Panc1 (cell line): ENCODE measurements at regions not wholly inside any gene's neighbourhood (a gene's known extent, or its start where the extent isn't known, plus 50 kb on each side); places are given as distances from the start of the nearest gene placed in this dataset.

Experiments used
- ATAC-seq: fragments of 200-7000 bp; cut with Tn5 transposase; 2 replicates; pipeline ENCODE4 v1.9.1; 2020; ENCODE audit warnings: mild to moderate bottlenecking, moderate library complexity
- BruUV-seq: library from RNA; stranded (reverse); fragments of 400-500 nt; replicated peaks from 2 replicates; lab custom pipeline; 2021; lab: Mats Ljungman, UMichigan
- CTCF ChIA-PET: fragments of 300-600 bp; sonication (Branson Sonifier 250); formaldehyde crosslinking; loops from one replicate; lab custom pipeline; 2022; ENCODE audit warnings: antibody characterized with exemption; lab: Charles Lee
- POLR2A ChIA-PET: fragments of 300-600 bp; sonication (Branson Sonifier 250); formaldehyde crosslinking; loops from one replicate; lab custom pipeline; 2022; ENCODE audit warnings: antibody characterized with exemption; lab: Charles Lee
- DNase-seq: peaks from one replicate; pipeline ENCODE4 v3.0.0-alpha.2; 2010; ENCODE audit warnings: low read depth, low spot score
- H3K27ac ChIP-seq: 2 replicates; pipeline ENCODE4 v1.5.1; 2011; ENCODE audit warnings: mild to moderate bottlenecking, low read length, inconsistent platforms
- H3K27me3 ChIP-seq: fragments of 200-500 bp; sonication (Bioruptor generic); 2 replicates; pipeline ENCODE4 v1.6.0; 2014; ENCODE audit warnings: low read length, inconsistent platforms; ENCODE audit not compliant: control insufficient read depth, insufficient read depth
- H3K36me3 ChIP-seq: fragments of 200-500 bp; sonication (Bioruptor generic); 2 replicates; pipeline ENCODE4 v1.5.1; 2014; ENCODE audit warnings: inconsistent platforms, mild to moderate bottlenecking, low read length, moderate library complexity; ENCODE audit not compliant: control insufficient read depth, insufficient read depth
- H3K4me1 ChIP-seq: 2 replicates; pipeline ENCODE4 v1.5.1; 2011; ENCODE audit warnings: inconsistent platforms, mild to moderate bottlenecking, low read length, moderate library complexity; ENCODE audit not compliant: control insufficient read depth, insufficient read depth
- H3K4me3 ChIP-seq, 2 experiments: 2 replicates each; pipeline ENCODE4 v1.5.1; 2011 to 2012; ENCODE audit warnings: low read depth in 2 of 2, low read length in 2 of 2, mild to moderate bottlenecking in 2 of 2, inconsistent platforms in 1 of 2, moderate library complexity in 1 of 2
- H3K9me3 ChIP-seq: fragments of 200-500 bp; sonication (Bioruptor generic); 2 replicates; pipeline ENCODE4 v1.5.1; 2014; ENCODE audit warnings: low read depth, mild to moderate bottlenecking, inconsistent platforms, low read length, moderate library complexity; ENCODE audit not compliant: control insufficient read depth, insufficient read depth
- CTCF ChIP-seq: fragments of 450-650 bp; IDR thresholded peaks from 2 replicates; pipeline ENCODE4 v1.5.1; 2017; ENCODE audit warnings: mild to moderate bottlenecking
- POLR2AphosphoS5 ChIP-seq: IDR thresholded peaks from 2 replicates; pipeline ENCODE4 v1.6.1; 2012; ENCODE audit warnings: mild to moderate bottlenecking, low read depth, low read length, moderate library complexity
- REST ChIP-seq, 2 experiments: IDR thresholded peaks; 2 replicates each; pipeline ENCODE4 v1.6.1; 2011 to 2012; ENCODE audit warnings: low read depth in 2 of 2, control low read depth in 1 of 2, low read length in 1 of 2, mild to moderate bottlenecking in 1 of 2, moderate library complexity in 1 of 2; ENCODE audit not compliant: insufficient read depth in 1 of 2
- SIN3A ChIP-seq: IDR thresholded peaks from 2 replicates; pipeline ENCODE4 v1.6.1; 2012; ENCODE audit warnings: low read depth, mild to moderate bottlenecking, low read length, moderate library complexity, borderline replicate concordance; ENCODE audit not compliant: insufficient read depth
- TCF7L2 ChIP-seq: IDR thresholded peaks from 2 replicates; pipeline ENCODE4 v1.6.1; 2011; ENCODE audit warnings: mild to moderate bottlenecking, low read depth, low read length, inconsistent platforms
- in situ Hi-C: cut with HindIII; loops from 2 replicates; pipeline ENCODE4 v1.10.0; 2016; ENCODE audit warnings: low sequenced_read_pairs, low pct_unique_long_range_greater_than_20kb
- intact Hi-C: fragments of 100-400 bp; cut with micrococcal nuclease; formaldehyde crosslinking; loops from one replicate; pipeline ENCODE4 v1.10.0; 2022; ENCODE audit not compliant: unreplicated experiment

- in situ Hi-C loops, result no loop called here
Measured at GRCh38 chr1:47569681-47570470, 132.0 kb downstream of the FOXD2 start.

GRCh38 chr1:47571161-47571560 lies 133.3 kb downstream of the FOXD2 start:
- in situ Hi-C loops, result no loop called here
- no peak for TF ChIP-seq TCF7L2
- TF ChIP-seq REST (IDR thresholded peaks at IDR 0.05; ENCODE audit: insufficient read depth in 1 of 2, low read depth in 2 of 2, low read length in 1 of 2), result no peak
- TF ChIP-seq CTCF, result no peak
- no peak for TF ChIP-seq POLR2AphosphoS5
- TF ChIP-seq SIN3A, result no peak
- no peaks in the 10 kb centered on the region for H3K9me3 ChIP-seq
- intact Hi-C loops, result no loop called here
- H3K27me3 ChIP-seq, result no peaks in the 10 kb centered on the region; the same call in none of the 2 replicates
- DNase-seq (no peak), ATAC-seq (no peak)
- H3K27ac ChIP-seq, result no peak overlapping the region
- BruUV-seq, result no TSS peak
- CTCF ChIA-PET, result no interaction called here
- no peaks in the 10 kb centered on the region for H3K36me3 ChIP-seq
- no peaks in the 10 kb centered on the region; the same call in 1 of the 2 replicates for H3K4me1 ChIP-seq
- POLR2A ChIA-PET, result no interaction called here
- H3K4me3 ChIP-seq, result no peak overlapping the region

More at GRCh38 chr1:47569681-47570470, 132.0 kb downstream of the FOXD2 start:
- DNase-seq (peak; percentile 58), ATAC-seq (peak; percentile 80)
- ChIA-PET CTCF (no interaction called here), POLR2A (interaction anchor here (0.6 kb wide), 2 partner anchors 32 to 132 kb away, joined by 3 to 4 read pairs; partner anchors contain the start of gene FOXD2)
- Histone ChIP-seq H3K36me3 (no peaks in the 10 kb centered on the region), H3K4me3 (no peak overlapping the region), H3K9me3 (no peaks in the 10 kb centered on the region), H3K27me3 (no peaks in the 10 kb centered on the region; the same call in none of the 2 replicates), H3K27ac (no peak overlapping the region), H3K4me1 (no peaks in the 10 kb centered on the region)
- BruUV-seq, result no TSS peak
- TF ChIP-seq POLR2AphosphoS5, result no peak
- TF ChIP-seq CTCF, result peak; percentile 65
- TF ChIP-seq REST (IDR thresholded peaks at IDR 0.05; ENCODE audit: insufficient read depth in 1 of 2, low read depth in 2 of 2, low read length in 1 of 2), result no peak
- TF ChIP-seq SIN3A, result no peak
- TF ChIP-seq TCF7L2, result no peak
- intact Hi-C loops, result no loop called here
